Glomerular visceral epithelial cell (primary cell): ENCODE measurements at regions not wholly inside any gene's neighbourhood (a gene's known extent, or its start where the extent isn't known, plus 50 kb on each side); places are given as distances from the start of the nearest gene placed in this dataset.

Source experiments
- DNase-seq: peaks from one replicate; pipeline ENCODE4 v3.0.0-alpha.2; 2016; ENCODE audit errors: extremely low spot score

GRCh38 chr13:73967397-73968165, 166.6 kb downstream of the KLF12 start:
- DNase-seq, result peak; percentile 80

GRCh38 chr13:73966331-73966730, 167.9 kb downstream of the KLF12 start:
- DNase-seq, result no peak

- no peak for DNase-seq
Observed at GRCh38 chr13:73962284-73962683, 171.9 kb downstream of the KLF12 start.

- DNase-seq, result no peak
Observed at GRCh38 chr13:73961181-73961580, 173.0 kb downstream of the KLF12 start.

GRCh38 chr13:73960474-73960873, 173.7 kb downstream of the KLF12 start:
- DNase-seq, result no peak

- no peak for DNase-seq
Observed at GRCh38 chr13:73958657-73959397, 175.4 kb downstream of the KLF12 start.

GRCh38 chr13:73957889-73958288, 176.3 kb downstream of the KLF12 start:
- no peak for DNase-seq

GRCh38 chr13:73956795-73957408, 177.3 kb downstream of the KLF12 start:
- no peak for DNase-seq

- no peak for DNase-seq
Observed at GRCh38 chr13:73955977-73956500, 178.2 kb downstream of the KLF12 start.

- DNase-seq, result no peak
Observed at GRCh38 chr13:73954808-73955207, 179.4 kb downstream of the KLF12 start.

- peak; percentile 7 for DNase-seq
Observed at GRCh38 chr13:73952648-73953047, 181.6 kb downstream of the KLF12 start.

GRCh38 chr13:73948848-73949529, 185.2 kb downstream of the KLF12 start:
- DNase-seq, result no peak

- no peak for DNase-seq
Observed at GRCh38 chr13:73945871-73946270, 188.3 kb downstream of the KLF12 start.

GRCh38 chr13:73945382-73945781, 188.8 kb downstream of the KLF12 start:
- no peak for DNase-seq

GRCh38 chr13:73943965-73944233, 190.3 kb downstream of the KLF12 start:
- no peak for DNase-seq

GRCh38 chr13:73943137-73943964, 190.9 kb downstream of the KLF12 start:
- DNase-seq, result no peak

GRCh38 chr13:73941752-73942151, 192.5 kb downstream of the KLF12 start:
- DNase-seq, result no peak

GRCh38 chr13:73940098-73940497, 194.1 kb downstream of the KLF12 start:
- no peak for DNase-seq

GRCh38 chr13:73939603-73940002, 194.6 kb downstream of the KLF12 start:
- no peak for DNase-seq

- DNase-seq, result no peak
Observed at GRCh38 chr13:73939071-73939380, 195.2 kb downstream of the KLF12 start.

- DNase-seq, result peak; percentile 76
Observed at GRCh38 chr13:73938372-73939070, 195.7 kb downstream of the KLF12 start.
